ENCODE measurements at regions not wholly inside any gene's neighbourhood (a gene's known extent, or its start where the extent isn't known, plus 50 kb on each side); places are given as distances from the start of the nearest gene placed in this dataset.

DNA sequence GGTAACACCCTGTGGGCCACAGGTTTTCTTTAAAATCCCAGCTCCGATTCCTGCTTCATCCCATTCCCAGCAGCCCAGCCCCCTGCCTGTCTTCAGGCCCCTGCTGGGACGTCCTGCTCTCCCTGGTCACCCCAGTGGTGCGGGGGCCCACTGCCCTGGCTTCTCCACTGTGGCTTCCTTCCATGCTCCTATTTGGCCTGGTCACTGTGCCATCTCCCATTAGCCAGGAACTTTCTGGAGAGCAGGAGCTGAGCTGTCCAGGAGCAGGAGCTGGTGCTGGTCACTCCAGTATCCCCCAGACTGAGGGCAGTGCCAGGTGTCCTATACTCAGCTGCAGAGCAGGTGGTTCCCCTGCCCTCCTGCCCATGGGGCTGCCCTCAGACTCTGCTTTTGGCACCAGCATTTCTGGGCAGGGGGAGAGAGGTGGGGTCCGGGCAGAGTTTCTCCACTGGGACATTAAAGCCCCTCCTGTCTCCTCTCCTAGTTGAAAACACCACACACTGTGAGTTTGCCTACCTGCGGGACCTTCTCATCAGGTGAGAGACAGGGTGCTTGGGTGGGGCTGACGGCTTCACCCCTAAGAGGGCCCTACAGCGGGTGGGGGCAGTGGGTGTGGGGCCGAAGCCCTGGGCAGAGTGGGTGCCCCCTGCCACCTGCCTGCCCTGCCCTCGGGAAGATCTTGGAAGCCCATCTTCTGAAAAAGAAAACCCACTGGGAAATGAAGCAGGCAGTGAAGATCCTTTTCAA lies 356.2 kb downstream of the SEC14L1 start:
- H3K27ac ChIP-seq = no peak overlapping the region
- H3K9me3 ChIP-seq = no peaks in the 10 kb centered on the region
- no peaks in the 10 kb centered on the region for H3K27me3 ChIP-seq
- no peak overlapping the region for H3K4me3 ChIP-seq
- ATAC-seq = no peak
- DNase-seq = peak in 3 of 6 donors; percentile 7 to 52 (median 8)
- TF ChIP-seq, protein P1, sequence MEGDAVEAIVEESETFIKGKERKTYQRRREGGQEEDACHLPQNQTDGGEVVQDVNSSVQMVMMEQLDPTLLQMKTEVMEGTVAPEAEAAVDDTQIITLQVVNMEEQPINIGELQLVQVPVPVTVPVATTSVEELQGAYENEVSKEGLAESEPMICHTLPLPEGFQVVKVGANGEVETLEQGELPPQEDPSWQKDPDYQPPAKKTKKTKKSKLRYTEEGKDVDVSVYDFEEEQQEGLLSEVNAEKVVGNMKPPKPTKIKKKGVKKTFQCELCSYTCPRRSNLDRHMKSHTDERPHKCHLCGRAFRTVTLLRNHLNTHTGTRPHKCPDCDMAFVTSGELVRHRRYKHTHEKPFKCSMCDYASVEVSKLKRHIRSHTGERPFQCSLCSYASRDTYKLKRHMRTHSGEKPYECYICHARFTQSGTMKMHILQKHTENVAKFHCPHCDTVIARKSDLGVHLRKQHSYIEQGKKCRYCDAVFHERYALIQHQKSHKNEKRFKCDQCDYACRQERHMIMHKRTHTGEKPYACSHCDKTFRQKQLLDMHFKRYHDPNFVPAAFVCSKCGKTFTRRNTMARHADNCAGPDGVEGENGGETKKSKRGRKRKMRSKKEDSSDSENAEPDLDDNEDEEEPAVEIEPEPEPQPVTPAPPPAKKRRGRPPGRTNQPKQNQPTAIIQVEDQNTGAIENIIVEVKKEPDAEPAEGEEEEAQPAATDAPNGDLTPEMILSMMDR (IDR thresholded peaks at IDR 0.05) = no peak
- 91 to 92% methylated on average over 9 of the region's 9 CpGs for WGBS, 2 donors
- H3K36me3 ChIP-seq = no peaks in the 10 kb centered on the region
- intact Hi-C loops (cut with DNase I) = loop anchor here in 1 of 3 donors (10.0 kb wide), 1 partner anchor 172 kb away; no protein-coding TSS in a partner anchor
- no peaks in the 10 kb centered on the region for H3K4me1 ChIP-seq
- no peak for FAIRE-seq

DNA sequence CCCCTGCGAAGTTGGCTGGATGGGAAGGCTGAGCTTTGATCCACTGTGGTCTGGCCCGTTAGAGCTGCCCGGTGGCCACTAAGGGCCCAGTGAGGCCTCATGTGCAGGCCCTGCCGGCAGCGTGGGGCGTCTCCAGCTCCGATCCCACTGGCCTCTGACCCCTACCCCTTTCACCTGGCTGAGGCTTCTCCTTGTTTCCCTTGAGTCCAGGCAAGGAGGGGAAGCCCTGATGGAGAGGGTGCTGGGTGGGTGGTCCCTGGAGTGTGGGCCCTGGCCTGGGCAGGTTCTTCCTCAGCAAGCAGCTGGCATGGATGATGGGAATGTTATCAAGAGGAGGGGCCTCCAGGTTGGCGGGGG lies 356.8 kb downstream of the SEC14L1 start:
- H3K36me3 ChIP-seq = no peaks in the 10 kb centered on the region
- FAIRE-seq (no peak), ATAC-seq (no peak), DNase-seq (peak in 3 of 6 donors; percentile 8 to 33 (median 11))
- H3K4me3 ChIP-seq = no peak overlapping the region
- no peaks in the 10 kb centered on the region for H3K9me3 ChIP-seq
- intact Hi-C loops (cut with DNase I) = loop anchor here in 1 of 3 donors (10.0 kb wide), 1 partner anchor 173 kb away; no protein-coding TSS in a partner anchor
- H3K27me3 ChIP-seq = no peaks in the 10 kb centered on the region
- H3K4me1 ChIP-seq = no peaks in the 10 kb centered on the region
- WGBS, 2 donors = 92% methylated on average over 8 of the region's 8 CpGs
- TF ChIP-seq, protein P1 (IDR thresholded peaks at IDR 0.05) = no peak
- no peak overlapping the region for H3K27ac ChIP-seq

DNA sequence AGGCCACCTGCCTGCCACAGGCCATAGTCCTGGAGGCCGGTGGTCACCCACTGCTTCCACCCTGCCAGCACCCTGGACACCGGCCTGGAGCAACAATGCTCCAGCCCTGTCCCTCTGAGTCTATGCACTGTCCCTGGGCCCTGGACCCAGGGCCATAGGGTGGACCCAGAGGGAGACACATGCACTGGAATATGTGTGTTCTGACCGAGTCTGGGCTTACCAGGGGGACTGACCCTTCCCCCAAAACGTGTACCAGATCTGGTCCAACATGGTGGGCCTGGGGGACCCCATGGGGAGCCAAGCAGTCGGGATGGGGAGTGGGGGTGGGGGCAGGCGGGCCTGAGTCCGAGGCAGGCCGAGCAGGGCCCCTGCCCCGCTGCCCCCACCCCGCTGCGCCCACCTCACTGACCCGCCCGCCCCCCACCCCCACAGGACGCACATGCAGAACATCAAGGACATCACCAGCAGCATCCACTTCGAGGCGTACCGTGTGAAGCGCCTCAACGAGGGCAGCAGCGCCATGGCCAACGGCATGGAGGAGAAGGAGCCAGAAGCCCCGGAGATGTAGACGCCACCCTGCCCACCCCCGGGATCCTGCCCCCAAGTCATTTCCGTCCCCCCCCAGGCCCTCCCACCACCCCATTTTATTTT lies 357.4 kb downstream of the SEC14L1 start:
- no peak overlapping the region for H3K27ac ChIP-seq
- H3K4me3 ChIP-seq = no peak overlapping the region
- no peaks in the 10 kb centered on the region for H3K4me1 ChIP-seq
- no peaks in the 10 kb centered on the region for H3K36me3 ChIP-seq
- H3K27me3 ChIP-seq = no peaks in the 10 kb centered on the region
- no peak for ATAC-seq
- FAIRE-seq = no peak
- TF ChIP-seq, protein P1 (IDR thresholded peaks at IDR 0.05) = no peak
- no peaks in the 10 kb centered on the region for H3K9me3 ChIP-seq
- intact Hi-C loops (cut with DNase I) = loop anchor here in 1 of 3 donors (10.0 kb wide), 1 partner anchor 173 kb away; no protein-coding TSS in a partner anchor
- DNase-seq = peak in 2 of 6 donors; percentile 7 to 34
- WGBS, 2 donors = 88% methylated on average over 21 to 25 of the region's 25 CpGs

DNA sequence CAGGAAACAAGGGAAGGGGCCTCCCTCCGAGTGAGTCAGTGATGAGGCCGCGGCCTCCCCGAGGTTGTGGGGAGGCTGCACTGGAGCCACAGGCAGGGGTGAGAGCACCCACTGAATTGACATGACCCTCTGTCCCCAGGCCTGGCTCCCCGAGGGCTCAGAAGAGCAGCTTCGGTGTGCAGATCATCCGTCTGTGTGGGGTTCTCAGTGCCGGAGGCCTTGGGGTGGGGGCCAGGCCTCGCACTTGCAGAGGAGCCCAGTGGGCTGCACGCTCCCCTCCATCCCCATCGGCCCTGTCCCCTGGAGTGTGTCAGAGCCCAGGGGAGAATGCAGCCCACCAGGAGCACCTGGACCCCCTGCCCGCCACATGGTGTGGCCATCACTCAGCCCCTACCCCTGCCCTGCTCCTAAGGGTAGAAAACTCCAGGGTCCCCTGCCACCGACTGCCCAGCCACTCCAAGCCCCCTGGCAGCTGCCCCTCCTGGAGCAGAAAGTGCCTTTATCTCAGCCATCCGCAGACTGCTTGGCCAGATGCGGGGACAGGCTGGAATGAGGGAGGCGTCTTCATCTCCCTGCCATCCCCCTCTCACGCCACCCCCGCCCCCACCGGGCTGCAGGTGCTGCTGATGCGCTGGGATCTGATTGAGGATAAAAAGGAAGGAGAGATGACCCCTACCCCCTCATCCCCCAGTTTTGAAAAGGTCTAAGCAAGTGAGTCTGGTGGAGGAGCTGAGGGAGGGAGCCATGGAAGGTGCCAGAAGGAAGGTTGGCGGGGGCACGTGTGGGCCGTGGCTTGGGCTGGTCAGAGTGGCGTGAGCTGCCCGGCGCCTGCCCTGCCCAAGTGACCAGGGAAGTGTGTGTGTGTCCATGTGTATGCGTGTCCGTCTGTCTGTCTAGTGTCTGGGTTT lies 358.3 kb downstream of the SEC14L1 start:
- intact Hi-C loops (cut with DNase I) = loop anchor here in 1 of 3 donors (10.0 kb wide), 1 partner anchor 174 kb away; no protein-coding TSS in a partner anchor
- Histone ChIP-seq H3K4me1 (no peaks in the 10 kb centered on the region), H3K27me3 (no peaks in the 10 kb centered on the region), H3K27ac (no peak overlapping the region), H3K4me3 (no peak overlapping the region), H3K9me3 (no peaks in the 10 kb centered on the region), H3K36me3 (no peaks in the 10 kb centered on the region)
- TF ChIP-seq, protein P1 (IDR thresholded peaks at IDR 0.05) = no peak
- ATAC-seq = no peak
- no peak for FAIRE-seq
- DNase-seq = peak in 3 of 6 donors; percentile 13 to 60 (median 51)
- WGBS, 2 donors = 94 to 96% methylated on average over 28 of the region's 28 CpGs

All from pancreas (tissue), 10 donors.